HG03439 (cell line): ENCODE measurements at regions not wholly inside any gene's neighbourhood (a gene's known extent, or its start where the extent isn't known, plus 50 kb on each side); places are given as distances from the start of the nearest gene placed in this dataset.

Experiments used
- ATAC-seq: cut with Tn5 transposase; IDR thresholded peaks from one replicate; pipeline ENCODE4 v1.9.1; 2021; ENCODE audit warnings: mild to moderate bottlenecking, moderate library complexity; ENCODE audit not compliant: unreplicated experiment

DNA sequence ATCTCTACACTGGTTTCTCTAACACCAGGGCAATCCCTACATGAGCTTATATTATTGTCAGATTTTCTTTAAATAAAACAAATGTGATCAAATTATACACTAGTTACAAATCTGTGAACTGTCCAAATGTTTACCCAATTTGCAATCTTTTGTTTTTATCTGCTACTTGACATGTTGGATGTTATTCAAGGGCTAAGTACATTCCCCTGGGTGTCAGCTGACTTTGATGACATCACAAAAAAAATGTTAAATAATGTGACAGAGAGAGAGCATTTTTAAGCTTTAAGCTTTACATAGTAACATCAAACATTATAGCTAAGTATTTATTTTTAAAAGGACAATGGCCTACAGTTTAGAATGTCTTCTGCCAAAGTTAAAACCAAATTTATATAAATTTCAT, 431.3 kb upstream of the PKN2 start:
- ATAC-seq, result no peak

DNA sequence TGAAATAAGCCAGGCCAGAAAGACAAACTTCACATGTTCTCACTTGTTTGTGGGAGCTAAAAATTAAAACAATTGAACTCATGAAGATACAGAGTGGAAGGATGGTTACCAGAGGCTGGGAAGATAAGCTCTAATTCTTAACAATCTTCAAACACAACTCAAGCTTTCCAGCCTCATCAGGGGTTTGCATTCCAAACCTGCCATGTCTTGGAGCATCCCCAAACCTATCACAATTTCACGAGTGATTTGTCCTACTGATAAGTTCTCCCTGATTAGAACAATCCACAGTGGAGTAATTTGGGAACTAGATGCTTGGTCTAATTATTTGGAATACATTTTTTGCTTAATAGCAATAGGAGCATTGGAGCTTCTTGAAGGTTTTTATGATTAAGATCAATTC, 418.5 kb upstream of the PKN2 start:
- no peak for ATAC-seq

DNA sequence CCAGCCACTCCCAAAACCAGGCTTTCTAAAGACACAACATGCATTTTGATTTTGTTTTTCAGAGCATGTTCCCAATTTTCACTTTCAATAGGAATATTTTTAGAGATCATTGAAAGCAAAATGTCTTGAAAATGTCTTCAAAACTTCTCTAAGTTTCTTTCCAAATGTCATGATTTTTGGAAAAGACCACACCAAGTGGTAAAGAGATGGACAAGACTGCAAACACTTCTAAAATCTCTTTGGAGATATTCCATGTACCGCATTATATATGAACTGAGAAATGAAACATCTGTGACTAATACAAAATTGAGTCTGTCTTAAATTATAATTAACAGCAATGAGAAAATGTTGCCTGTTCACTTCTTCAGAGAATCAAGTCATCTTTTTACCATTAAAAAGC, 418.0 kb upstream of the PKN2 start:
- ATAC-seq, result no peak

DNA sequence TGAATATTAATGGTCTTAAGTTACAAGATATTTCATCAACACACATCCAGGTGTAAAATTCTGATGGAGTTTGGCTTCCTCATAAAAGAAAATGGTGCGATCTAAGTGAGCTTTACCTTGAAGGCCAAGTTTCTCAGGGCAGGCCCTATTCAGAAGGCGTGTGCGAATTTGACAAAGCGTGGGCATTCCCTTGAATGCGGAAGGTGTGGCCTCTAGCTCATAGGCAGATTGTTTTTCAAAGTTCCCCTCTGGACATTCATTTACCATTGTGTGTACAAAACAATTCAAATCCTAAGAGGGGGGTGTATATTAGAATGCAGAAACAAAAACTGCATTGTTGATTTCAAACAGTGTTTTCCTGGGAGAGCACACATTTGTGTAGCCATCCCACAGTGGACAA, 411.9 kb upstream of the PKN2 start:
- no peak for ATAC-seq

DNA sequence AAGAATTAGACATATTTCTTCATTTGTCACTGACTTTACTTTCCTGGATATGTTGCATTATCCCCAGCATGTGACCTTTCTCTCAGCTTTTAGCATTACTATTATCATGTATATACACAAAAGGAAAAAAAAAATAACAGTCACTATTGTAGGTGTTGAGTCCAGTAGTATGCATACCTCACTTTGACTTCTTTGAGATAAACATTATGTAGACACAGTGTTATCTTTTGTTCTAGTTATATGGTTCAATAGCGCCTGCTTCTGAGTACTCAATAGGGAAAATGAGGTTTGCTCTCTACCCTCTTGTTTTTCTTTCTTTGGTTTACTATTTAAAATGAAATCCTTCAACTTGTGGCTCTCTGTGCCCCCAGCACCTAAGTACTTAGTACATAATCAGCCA, 409.6 kb upstream of the PKN2 start:
- no peak for ATAC-seq

DNA sequence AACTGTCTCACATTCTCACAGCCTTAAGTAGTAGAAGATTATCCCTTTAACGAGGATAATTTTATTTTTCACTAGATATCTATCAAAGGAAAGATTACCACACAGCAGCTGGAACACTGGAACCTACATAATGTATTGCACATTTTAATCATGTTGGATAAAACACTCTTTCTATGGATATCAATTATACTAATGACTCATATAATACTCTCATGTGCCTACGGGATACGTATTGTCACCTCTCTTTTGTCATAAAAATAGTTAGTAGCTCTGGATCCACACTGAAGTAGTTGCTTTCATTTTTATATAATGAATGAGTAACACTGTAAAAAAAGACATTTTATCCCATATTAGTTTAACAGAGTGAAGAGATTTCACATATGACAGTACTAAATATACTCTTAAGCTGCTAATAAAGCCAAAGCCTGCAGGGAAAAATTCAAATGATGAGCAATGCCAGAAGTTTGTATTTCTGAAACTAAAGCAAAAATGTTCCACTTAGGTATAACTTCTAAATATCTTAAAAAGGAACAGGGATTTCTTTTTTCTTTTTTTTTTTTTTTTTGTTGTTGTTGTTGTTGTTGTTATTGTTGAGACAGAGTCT, 408.7 kb upstream of the PKN2 start:
- ATAC-seq, result no peak

DNA sequence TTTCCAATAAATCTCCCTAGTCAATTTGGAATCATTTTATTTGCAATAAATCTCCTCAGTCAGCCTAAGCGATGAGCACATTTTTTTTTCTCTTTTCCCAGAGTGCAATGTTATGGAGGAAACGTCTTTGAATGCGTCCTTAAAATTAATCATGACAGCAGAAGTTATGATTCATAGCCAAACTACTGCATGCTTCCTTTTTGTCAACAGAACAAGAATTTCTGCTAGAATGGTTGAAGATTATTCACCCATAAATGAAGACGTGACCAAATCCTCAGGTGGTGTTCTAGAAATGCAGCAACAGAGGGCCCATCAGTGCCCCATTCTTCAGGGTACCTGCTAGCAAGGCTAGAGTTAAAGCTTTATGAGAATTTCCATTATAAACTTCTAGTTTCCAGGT, 407.9 kb upstream of the PKN2 start:
- no peak for ATAC-seq

DNA sequence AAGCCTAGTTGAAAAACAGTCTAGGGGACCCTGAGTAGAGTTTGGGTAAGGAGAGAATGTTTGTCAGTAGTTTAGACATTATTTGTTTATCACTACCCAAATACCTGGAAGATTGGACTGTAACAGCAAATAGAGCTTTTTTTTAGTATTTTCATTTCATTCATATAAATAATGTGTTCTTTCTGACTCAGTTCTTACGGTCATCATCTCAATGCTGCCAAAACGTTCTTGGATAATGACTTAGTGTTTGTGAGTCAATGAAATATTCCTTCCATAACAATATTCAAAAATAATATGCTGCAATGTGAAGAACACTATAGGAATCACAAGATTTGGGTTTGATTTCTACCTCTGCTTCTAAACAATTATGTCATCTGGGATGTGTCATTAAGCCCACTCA, 400.0 kb upstream of the PKN2 start:
- no peak for ATAC-seq

DNA sequence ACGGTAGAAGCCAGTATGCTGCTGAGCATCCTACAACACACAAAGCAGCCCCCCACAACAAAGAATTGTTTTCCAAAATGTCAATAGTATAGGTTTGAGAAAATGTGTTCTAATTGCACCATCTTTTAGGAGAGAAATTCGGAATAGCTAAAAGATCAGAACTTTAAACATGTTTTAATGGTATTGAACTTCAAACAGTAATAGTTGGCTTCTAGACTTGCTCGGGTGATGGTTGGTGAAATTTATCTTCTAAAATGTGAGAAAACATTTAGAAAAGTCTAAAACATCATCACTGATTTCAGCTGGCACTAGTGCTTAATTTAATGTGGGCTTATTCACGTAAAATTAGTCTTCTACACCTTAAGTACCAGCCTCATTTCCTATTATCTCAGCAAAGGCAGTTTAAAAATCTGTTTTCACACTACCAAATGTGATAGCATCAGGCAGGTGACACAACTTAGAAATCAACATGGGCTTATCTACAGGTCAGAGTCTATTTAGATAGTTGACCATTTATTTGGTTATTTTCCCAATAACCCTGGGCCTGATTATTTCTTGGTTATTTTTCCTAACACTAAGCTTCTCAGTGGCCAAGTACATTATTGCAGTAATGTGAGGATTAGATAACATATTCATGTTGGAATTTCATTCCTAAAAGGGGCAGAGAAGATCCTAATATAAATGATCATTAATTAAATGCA, 399.3 kb upstream of the PKN2 start:
- ATAC-seq, result no peak

DNA sequence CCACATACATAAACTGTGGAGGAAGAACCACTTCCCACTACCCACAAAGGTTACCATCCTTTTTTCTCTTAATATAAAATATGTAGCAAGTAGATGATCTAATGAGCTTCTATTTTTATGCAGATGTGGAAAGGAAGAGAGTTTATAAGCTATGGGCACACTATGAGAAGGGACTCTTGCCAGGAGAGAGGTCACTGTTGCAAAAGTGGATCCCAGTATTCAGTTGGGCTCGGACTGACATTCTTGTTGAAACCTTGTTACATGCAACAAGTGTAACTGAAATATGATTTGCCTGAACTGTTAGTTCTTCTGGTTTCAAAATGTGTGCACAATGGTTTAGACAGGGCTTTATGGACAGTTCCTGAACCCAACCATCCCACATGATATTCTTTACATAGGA, 397.4 kb upstream of the PKN2 start:
- no peak for ATAC-seq

DNA sequence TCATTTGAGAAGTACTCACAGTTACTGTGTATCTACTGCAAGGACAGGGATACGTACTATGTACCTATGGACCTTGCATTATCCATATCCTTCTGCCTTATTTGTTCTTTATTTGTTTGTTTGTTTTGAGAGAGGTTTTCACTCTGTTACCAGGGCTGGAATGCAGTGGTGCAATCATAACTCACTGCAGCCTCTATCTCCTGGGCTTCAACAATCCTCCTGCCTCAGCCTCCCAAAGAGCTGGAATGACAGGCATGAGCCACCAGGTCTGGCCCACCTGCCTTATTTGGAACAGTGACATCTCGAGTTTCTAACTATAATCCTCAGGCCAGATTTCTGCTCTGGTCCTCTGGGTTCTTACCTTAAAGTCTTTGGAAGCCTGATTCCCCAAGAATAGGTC, 395.5 kb upstream of the PKN2 start:
- ATAC-seq, result no peak

DNA sequence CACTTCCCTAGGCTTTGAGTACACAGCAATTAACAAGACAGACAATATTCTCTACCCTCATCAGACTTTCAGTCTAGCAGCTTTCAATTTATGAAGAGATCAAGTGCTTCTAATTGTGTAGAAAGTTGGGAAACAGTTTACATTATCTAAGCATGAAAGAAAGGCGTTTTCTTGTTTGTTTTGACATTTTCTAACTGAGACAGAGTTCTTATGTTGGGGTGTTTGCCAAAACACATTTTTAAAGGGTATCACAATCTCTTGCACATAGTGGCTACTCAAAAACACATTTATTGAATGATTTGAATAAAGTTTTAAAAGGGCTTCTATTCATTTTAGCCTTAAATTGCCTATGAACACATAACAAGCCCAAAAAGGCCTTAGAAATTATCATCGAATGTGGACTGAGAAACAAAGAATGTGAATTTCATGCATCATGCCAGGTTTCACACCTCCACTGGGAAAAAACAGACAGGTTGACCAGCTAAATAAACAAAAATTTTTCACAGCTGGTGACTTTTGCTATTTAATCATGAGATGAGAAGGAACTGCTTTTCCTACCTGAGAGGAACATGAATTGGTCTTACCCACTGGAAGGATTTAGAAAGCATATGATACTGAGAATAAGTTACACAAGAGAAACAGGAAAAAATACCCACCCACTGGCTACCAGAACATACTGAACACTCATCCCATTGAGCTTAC, 394.5 kb upstream of the PKN2 start:
- ATAC-seq, result no peak

DNA sequence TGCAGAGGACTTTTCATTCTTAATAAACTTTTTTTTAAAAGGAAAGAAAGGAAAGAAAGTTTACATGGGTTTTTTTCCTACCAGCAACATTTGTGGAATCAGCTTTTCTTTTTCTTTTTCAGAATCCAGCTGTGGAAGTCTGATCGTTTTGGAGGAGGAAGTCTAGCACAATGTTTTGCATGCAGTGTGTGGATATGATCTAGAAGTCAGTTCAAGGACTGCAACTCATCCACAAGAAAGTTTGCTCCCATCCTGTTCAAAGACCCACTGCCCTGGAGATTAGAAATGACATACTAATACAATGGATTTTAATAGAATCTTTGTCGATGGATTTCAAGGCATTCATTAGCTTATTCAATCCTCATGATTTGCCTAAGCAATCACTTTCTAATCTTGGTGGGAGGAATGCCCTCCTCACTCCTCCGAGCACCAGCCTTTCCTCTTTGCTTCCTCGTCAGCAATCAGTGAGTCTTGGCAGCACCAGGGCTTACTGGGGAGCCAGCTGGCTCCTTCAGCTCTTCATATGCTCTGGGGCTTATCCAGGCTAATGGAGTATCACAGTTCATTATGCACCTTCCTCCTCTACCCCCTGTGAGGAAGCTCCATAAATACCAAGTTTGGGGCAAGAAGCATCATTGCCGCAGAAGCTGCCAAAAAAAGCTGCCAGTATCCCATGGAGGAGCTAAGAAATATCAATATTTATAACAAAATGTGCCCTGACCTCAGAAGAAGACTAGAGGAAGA, 392.3 kb upstream of the PKN2 start:
- ATAC-seq, result no peak

DNA sequence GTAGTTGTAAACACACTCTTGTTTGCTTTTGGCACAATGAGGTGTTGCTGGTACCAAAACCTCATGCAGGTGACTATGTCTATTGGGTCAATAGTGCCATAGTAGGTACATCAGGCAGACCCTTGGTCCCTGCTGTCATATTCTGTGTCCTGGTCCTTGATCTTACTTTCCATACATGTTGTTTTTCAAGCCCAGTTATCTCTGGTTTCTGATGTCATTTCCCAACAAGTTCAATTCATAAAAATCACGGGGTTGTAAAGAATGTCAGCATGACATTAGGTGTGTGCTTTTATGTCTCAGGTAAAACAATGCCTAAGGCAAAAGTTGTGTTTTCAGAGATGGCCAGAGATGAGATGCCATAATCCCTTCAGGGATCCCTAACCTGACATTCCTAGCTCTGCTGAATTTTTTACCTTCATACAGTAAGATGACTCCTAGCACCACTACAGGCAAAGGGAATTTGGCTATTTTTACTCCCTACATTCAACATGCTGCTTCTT, 390.3 kb upstream of the PKN2 start:
- ATAC-seq, result no peak

DNA sequence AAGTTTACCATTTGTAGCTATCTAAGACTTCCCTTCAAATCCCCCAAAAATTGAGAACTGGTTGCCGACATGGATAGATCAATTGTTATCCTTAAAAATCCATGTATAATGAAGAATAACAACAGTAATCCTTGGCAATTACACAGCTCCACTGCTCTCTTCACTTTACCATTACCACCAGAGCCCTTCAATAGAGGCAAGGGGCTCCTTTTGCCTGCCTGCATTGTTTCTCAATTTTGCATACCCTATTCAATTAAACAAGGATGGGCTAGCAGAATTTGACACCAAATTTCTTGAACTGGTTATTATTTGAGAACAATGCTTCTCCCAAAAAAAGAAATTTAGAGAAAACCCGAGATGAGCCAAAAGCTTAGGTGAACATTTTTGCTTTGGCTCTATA, 387.8 kb upstream of the PKN2 start:
- ATAC-seq, result no peak

DNA sequence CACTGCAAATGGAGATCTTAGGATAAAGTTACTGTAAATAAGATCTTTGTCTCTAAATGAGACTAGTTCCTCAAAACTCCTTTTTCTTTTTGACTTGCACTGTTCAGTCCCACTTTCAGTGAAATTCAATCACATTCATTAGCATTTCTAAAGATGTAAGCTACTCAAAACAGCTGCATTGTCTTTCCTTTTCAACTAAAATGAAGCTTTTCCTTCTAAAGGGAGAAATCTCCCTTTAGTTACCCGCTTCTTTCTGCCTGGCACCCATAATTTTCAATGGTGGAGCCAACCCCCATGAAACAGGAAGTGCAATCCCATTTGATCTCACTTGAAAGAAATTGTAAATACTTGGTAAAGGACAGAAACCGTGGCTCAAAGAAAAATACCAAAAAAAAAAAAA, 387.4 kb upstream of the PKN2 start:
- ATAC-seq, result no peak

DNA sequence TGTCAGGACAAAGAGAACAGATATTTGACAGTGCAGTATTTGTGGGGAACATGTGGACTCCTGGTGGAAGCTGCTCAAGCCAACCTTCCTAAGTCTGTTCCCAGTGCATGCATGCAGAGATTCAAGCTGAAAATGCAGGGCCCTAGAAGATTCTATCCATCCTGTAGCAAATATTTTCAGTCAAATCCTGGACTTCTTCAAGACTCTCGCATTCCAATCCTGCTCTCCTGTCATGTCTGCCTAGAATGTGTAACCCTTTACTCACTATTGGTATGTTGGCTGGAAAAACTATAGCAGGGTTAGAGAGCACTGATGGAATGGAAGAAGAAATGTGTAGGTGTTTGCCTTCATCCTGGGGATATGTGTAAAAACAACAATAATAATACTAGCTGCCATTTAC, 385.6 kb upstream of the PKN2 start:
- no peak for ATAC-seq

DNA sequence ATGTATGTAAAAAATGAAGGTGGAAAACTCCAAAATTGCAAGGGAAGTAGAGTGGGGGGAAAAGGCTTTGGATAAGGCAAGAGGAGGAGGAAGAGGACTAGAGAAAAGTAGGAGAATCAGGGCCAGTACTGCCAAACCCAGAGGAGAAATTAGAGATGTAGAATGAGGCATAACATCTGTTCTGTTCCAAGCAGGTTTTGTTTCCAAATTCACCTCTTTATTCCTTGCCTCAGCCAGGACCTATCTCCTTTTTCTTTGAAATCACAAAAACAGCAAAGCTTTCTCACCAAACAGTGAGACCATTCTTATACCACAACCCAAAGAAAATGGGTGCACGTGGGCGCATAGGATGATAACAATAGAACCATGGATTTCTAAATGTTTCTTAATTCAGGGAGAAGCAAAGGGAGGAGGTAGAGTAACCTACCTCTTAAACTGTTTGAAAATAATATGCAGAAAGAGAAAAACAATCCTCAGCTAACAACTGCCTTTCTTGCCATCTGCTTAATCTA, 383.3 kb upstream of the PKN2 start:
- no peak for ATAC-seq

DNA sequence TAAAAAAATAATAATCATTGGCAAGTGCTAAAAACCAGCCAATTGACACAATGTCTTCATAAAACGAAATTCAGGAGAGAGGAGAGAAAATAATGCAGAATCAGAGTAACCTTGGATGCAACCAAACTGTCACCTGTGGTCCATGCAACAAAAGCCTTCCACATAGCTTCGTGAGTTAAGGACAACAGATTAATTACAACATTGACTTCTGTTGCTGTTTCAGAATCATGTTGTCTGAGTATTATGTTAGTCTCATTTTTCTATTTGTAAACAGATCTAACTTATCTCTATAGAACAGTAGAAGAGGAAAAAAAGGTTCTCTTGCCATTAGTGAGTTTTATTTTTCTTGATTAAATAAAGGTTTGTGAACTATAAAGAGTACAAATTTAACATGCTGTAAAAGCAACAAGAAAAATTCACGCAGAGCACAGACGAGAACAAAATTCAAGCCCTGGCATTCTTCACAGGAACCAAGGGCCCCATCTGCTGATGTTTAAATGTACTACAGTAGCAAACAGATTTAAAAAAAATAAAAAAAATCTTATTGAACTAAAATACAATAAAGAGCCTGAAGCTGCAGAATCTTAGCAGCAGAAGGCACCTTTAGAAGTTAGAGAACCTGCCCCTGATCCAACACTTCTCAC, 381.1 kb upstream of the PKN2 start:
- ATAC-seq, result no peak

DNA sequence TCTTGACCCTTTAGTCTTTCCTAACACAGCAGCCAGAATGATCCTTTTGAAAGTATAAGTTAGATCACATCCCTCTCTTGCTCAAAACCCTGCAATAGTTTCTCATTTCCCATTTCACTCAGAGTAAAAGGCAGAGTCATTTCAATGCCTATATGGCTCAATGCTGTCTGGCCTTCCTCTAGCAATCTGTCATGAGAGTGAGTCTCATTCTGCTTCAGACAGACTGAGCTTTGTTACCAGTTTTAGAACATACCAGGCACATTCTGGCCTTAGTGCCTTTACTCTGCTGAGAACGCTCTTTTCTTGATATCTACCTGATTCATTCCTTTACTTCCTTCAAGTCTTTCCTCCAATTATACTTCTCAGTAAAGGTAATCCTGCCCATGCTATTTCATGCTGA, 372.8 kb upstream of the PKN2 start:
- ATAC-seq, result no peak

DNA sequence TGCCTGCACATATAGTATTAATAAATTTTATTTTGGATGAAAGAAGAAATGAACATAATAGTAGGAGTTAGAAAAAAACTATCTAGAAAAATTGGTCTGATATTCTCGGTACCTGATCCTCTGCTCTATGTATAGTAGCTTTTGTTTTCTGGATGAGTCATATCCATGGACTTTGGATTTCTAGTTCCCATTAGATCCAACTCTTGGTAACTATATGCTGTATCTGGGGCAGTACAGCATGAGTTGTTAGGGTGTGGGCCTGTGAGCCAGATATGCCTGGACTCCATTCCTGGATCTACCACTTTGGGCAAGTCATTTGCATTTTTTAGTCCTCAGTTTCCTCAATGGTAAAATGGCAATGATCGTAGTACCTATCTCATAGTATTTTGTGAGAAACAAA, 372.2 kb upstream of the PKN2 start:
- no peak for ATAC-seq
